H1 (cell line): ENCODE measurements at regions not wholly inside any gene's neighbourhood (a gene's known extent, or its start where the extent isn't known, plus 50 kb on each side); places are given as distances from the start of the nearest gene placed in this dataset.

ENCODE experiments used
- CTCF ChIA-PET: fragments of 300-600 bp; sonication (Branson Sonifier 250); formaldehyde crosslinking; loops from one replicate; lab custom pipeline; 2021; ENCODE audit not compliant: partially characterized antibody; lab: Charles Lee
- POLR2A ChIA-PET: fragments of 300-600 bp; sonication (Branson Sonifier 250); formaldehyde crosslinking; loops from one replicate; lab custom pipeline; 2021; ENCODE audit warnings: inconsistent platforms; ENCODE audit not compliant: partially characterized antibody; lab: Charles Lee
- DNase-seq, 2 experiments: peaks; one replicate each; pipeline versions ENCODE4 v3.0.0 to v3.0.0-alpha.2; 2010 to 2022; ENCODE audit warnings: low spot score in 2 of 2, low read depth in 1 of 2, mixed read lengths in 1 of 2
- FAIRE-seq: peaks from 2 replicates; lab custom pipeline; 2011; peaks lifted over from hg19 to GRCh38; lab: Jason Lieb, UNC
- H2AFZ ChIP-seq: 2 replicates; pipeline ENCODE4 v1.8.1; 2012; ENCODE audit warnings: low read length, inconsistent platforms
- H2AK5ac ChIP-seq: 2 replicates; pipeline ENCODE4 v1.6.1; 2013; ENCODE audit warnings: low read depth, low read length
- H2BK120ac ChIP-seq: replicated peaks from 2 replicates; pipeline ENCODE3; 2013; ENCODE audit warnings: low read depth, low read length, inconsistent platforms
- H2BK12ac ChIP-seq: 2 replicates; pipeline ENCODE4 v1.6.1; 2013; ENCODE audit warnings: low read depth, low read length
- H2BK15ac ChIP-seq: 2 replicates; pipeline ENCODE4 v1.6.1; 2013; ENCODE audit warnings: low read length
- H2BK20ac ChIP-seq: 2 replicates; pipeline ENCODE4 v1.6.1; 2013; ENCODE audit warnings: low read length
- H2BK5ac ChIP-seq: 2 replicates; pipeline ENCODE4 v1.6.1; 2013; ENCODE audit warnings: low read depth, low read length
- H3K14ac ChIP-seq: 2 replicates; pipeline ENCODE4 v1.6.1; 2013; ENCODE audit warnings: inconsistent platforms; ENCODE audit not compliant: insufficient read length
- H3K18ac ChIP-seq: 2 replicates; pipeline ENCODE4 v1.6.1; 2013; ENCODE audit warnings: low read length; ENCODE audit errors: extremely low read depth
- H3K23ac ChIP-seq: 2 replicates; pipeline ENCODE4 v1.6.1; 2013; ENCODE audit warnings: inconsistent platforms; ENCODE audit not compliant: insufficient read length
- H3K23me2 ChIP-seq: 2 replicates; pipeline ENCODE4 v1.6.1; 2013; ENCODE audit warnings: low read depth, low read length
- H3K27ac ChIP-seq: 2 replicates; pipeline ENCODE4 v1.6.1; 2011; ENCODE audit warnings: low read depth, low read length, inconsistent platforms
- H3K27me3 ChIP-seq, 4 experiments: replicated peaks in 1 of 4; 1 replicate in 1 of 4; 2 replicates in 3 of 4; pipeline versions ENCODE4 v1.6.1 to v1.8.1; 2011 to 2013; ENCODE audit warnings: low read length in 3 of 4, mild to moderate bottlenecking in 3 of 4, inconsistent platforms in 2 of 4, mixed read lengths in 2 of 4, moderate library complexity in 1 of 4; ENCODE audit not compliant: control insufficient read depth in 3 of 4, insufficient read depth in 3 of 4; ENCODE audit errors: extremely low read depth in 1 of 4
- H3K36me3 ChIP-seq, 4 experiments: 2 replicates each; pipeline versions ENCODE4 v1.6.1 to v1.8.1; 2011 to 2013; ENCODE audit warnings: mild to moderate bottlenecking in 4 of 4, low read length in 3 of 4, moderate library complexity in 2 of 4, control low read depth in 1 of 4, inconsistent platforms in 1 of 4; ENCODE audit not compliant: insufficient read depth in 4 of 4, control insufficient read depth in 2 of 4
- H3K4ac ChIP-seq: replicated peaks from 2 replicates; pipeline ENCODE3; 2013; ENCODE audit warnings: low read length, low read depth, mixed read lengths, inconsistent platforms; ENCODE audit not compliant: insufficient read length
- H3K4me1 ChIP-seq, 4 experiments: replicated peaks in 1 of 4; 1 replicate in 1 of 4; 2 replicates in 3 of 4; pipeline versions ENCODE4 v1.6.1 to v1.8.1; 2011 to 2013; ENCODE audit warnings: low read length in 3 of 4, inconsistent platforms in 2 of 4, mixed read lengths in 1 of 4; ENCODE audit not compliant: insufficient read depth in 4 of 4, control insufficient read depth in 3 of 4
- H3K4me2 ChIP-seq, 2 experiments: 2 replicates each; pipeline versions ENCODE4 v1.6.1 to v1.8.1; 2011 to 2013; ENCODE audit warnings: low read depth in 2 of 2, low read length in 2 of 2, control low read depth in 1 of 2, inconsistent platforms in 1 of 2, mild to moderate bottlenecking in 1 of 2; ENCODE audit not compliant: insufficient read depth in 1 of 2
- H3K4me3 ChIP-seq, 4 experiments: fragments of 200-600, 300-600 bp in 1 of 4; sonication (generic), shearing (Covaris generic), sonication (Bioruptor Twin) in 1 of 4; 2 replicates each; pipeline versions ENCODE4 v1.5.1 to v1.8.1; 2011 to 2016; ENCODE audit warnings: low read length in 4 of 4, low read depth in 3 of 4, control low read depth in 2 of 4, inconsistent platforms in 2 of 4, mild to moderate bottlenecking in 2 of 4, mixed read lengths in 1 of 4, moderate library complexity in 1 of 4; ENCODE audit not compliant: insufficient read depth in 2 of 4; ENCODE audit errors: extremely low read depth in 1 of 4
- H3K56ac ChIP-seq: replicated peaks from 2 replicates; pipeline ENCODE3; 2013; ENCODE audit warnings: low read depth, mild to moderate bottlenecking, mixed read lengths, low read length, inconsistent platforms; ENCODE audit not compliant: insufficient read length
- H3K79me1 ChIP-seq: 2 replicates; pipeline ENCODE4 v1.6.1; 2013; ENCODE audit warnings: low read depth, low read length, control low read depth
- H3K79me2 ChIP-seq, 2 experiments: 2 replicates each; pipeline versions ENCODE4 v1.6.1 to v1.8.1; 2012 to 2013; ENCODE audit warnings: low read length in 2 of 2, mild to moderate bottlenecking in 2 of 2, inconsistent platforms in 1 of 2; ENCODE audit not compliant: insufficient read depth in 2 of 2, control insufficient read depth in 1 of 2
- H3K9ac ChIP-seq, 4 experiments: replicated peaks in 1 of 4; 1 replicate in 1 of 4; 2 replicates in 3 of 4; pipeline versions ENCODE4 v1.6.1 to v1.8.1; 2011 to 2013; ENCODE audit warnings: low read depth in 3 of 4, low read length in 3 of 4, control low read depth in 2 of 4, mild to moderate bottlenecking in 2 of 4, moderate library complexity in 2 of 4, inconsistent platforms in 1 of 4; ENCODE audit errors: extremely low read depth in 1 of 4
- H3K9me3 ChIP-seq, 2 experiments: 2 replicates each; pipeline versions ENCODE4 v1.6.1 to v1.8.1; 2012 to 2013; ENCODE audit warnings: mild to moderate bottlenecking in 2 of 2, moderate library complexity in 2 of 2, control low read depth in 1 of 2, inconsistent platforms in 1 of 2, low read depth in 1 of 2, low read length in 1 of 2, mixed read lengths in 1 of 2; ENCODE audit not compliant: insufficient read depth in 2 of 2
- H4K20me1 ChIP-seq, 2 experiments: replicated peaks in 1 of 2; 2 replicates each; pipeline versions ENCODE3 to v1.8.1; 2011 to 2013; ENCODE audit warnings: inconsistent platforms in 2 of 2, low read length in 2 of 2, mild to moderate bottlenecking in 1 of 2; ENCODE audit not compliant: insufficient read depth in 2 of 2, control insufficient read depth in 1 of 2
- H4K5ac ChIP-seq: 2 replicates; pipeline ENCODE4 v1.6.1; 2013; ENCODE audit warnings: low read length, low read depth, mixed read lengths, inconsistent platforms; ENCODE audit not compliant: insufficient read length
- H4K8ac ChIP-seq: 2 replicates; pipeline ENCODE4 v1.8.0; 2013; ENCODE audit warnings: mild to moderate bottlenecking, moderate library complexity, low read length, inconsistent platforms; ENCODE audit not compliant: insufficient read depth; ENCODE audit errors: extremely low read depth
- H4K91ac ChIP-seq: replicated peaks from 2 replicates; pipeline ENCODE3; 2013; ENCODE audit warnings: low read length, mixed read lengths, inconsistent platforms; ENCODE audit not compliant: insufficient read length
- BCL11A ChIP-seq, 2 experiments: IDR thresholded peaks; one replicate each; pipeline ENCODE4 v1.6.1; 2011; ENCODE audit warnings: low read depth in 2 of 2, low read length in 2 of 2, mild to moderate bottlenecking in 2 of 2
- CBX8 ChIP-seq: fragments of 300-800, 300-1000 bp; sonication (generic); IDR thresholded peaks from 2 replicates; pipeline ENCODE4 v1.7.1; 2016; ENCODE audit warnings: low read depth, low read length, borderline replicate concordance
- FOSL1 ChIP-seq: IDR thresholded peaks from 2 replicates; pipeline ENCODE4 v1.6.1; 2011; ENCODE audit warnings: mild to moderate bottlenecking, low read depth, low read length, moderate library complexity; ENCODE audit not compliant: insufficient read depth
- GTF2F1 ChIP-seq: IDR thresholded peaks from 2 replicates; pipeline ENCODE4 v1.6.1; 2012; ENCODE audit warnings: low read depth, low read length, improper control_type of control experiment, borderline replicate concordance
- KDM4A ChIP-seq: IDR thresholded peaks from one replicate; pipeline ENCODE4 v1.7.1; 2012; ENCODE audit warnings: low read depth, mild to moderate bottlenecking, moderate library complexity, low read length, inconsistent platforms; ENCODE audit not compliant: severe bottlenecking
- NRF1 ChIP-seq: IDR thresholded peaks from 2 replicates; pipeline ENCODE4 v1.6.1; 2011; ENCODE audit warnings: mild to moderate bottlenecking, low read depth, low read length, improper control_type of control experiment
- POLR2AphosphoS5 ChIP-seq: IDR thresholded peaks from 2 replicates; pipeline ENCODE4 v1.6.1; 2011; ENCODE audit warnings: low read depth, low read length
- TCF12 ChIP-seq: IDR thresholded peaks from 2 replicates; pipeline ENCODE4 v1.6.1; 2011; ENCODE audit warnings: low read depth, mild to moderate bottlenecking, low read length
- YY1 ChIP-seq: IDR thresholded peaks from 2 replicates; pipeline ENCODE4 v1.6.1; 2011; ENCODE audit warnings: low read depth, mild to moderate bottlenecking, low read length
- WGBS, 2 experiments: shearing (Covaris generic) in 1 of 2; methylation state at CpG; one replicate each; pipeline versions ENCODE4 v1.1.6 to v1.1.7; 2013 to 2015; ENCODE audit warnings: low lambda C conversion rate in 2 of 2, mixed read lengths in 2 of 2, inconsistent platforms in 1 of 2, low coverage in 1 of 2, missing lambda C conversion rate in 1 of 2; ENCODE audit not compliant: insufficient replicate concordance in 2 of 2, insufficient coverage in 1 of 2, insufficient read length in 1 of 2; ENCODE audit errors: extremely low coverage in 1 of 2, missing lambda C conversion rate in 1 of 2; 5-methylcytosine and 5-hydroxymethylcytosine counted together
- TF ChIP-seq, protein P1 (sequence below), 3 experiments: IDR thresholded peaks; 1 replicate in 2 of 3; 2 replicates in 1 of 3; pipeline versions ENCODE4 v1.5.1 to v1.6.1; 2011; ENCODE audit warnings: low read length in 3 of 3, mild to moderate bottlenecking in 3 of 3, inconsistent platforms in 2 of 3, low read depth in 1 of 3, moderate library complexity in 1 of 3; ENCODE audit not compliant: insufficient read depth in 1 of 3; ENCODE audit errors: control extremely low read depth in 1 of 3

DNA sequence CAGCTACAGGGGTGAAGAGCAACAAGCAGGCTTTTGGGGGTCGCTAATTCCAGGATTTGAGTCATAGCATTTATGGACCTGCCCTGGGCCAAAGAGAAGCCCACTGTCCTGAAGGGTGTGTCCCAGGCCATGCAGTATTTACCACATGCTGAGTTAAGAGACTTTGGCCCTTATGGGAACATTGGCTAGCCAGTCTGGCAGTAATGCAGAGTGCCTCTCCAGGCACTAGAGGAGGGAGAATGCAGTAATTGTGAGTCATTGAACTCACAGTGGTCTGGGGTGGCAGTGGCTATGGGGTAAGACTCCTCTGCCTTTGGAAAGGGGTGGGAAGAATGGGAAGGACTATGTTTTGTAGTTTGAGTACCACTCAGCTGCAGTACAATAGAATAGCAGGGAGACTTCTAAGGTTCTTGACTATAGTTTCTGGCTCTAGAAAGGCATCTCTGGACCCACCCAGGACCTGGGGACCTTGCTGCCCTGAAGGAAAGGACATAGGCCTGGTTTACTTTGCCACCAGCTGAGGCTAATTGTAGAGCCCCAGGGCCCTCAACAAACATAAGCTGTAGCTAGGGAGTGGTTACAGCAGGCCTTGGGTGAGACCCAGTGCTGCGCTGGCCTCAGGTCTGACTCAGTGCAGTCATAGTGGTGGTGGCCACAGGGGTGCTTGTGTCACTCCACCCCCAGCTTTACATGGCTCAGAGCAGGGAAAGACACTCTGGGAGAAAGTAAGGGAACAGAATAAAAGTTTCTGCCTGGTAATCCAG is 520.9 kb downstream of the HTR1B start:
- ChIA-PET CTCF (no interaction called here), POLR2A (no interaction called here)
- H3K27ac ChIP-seq: no peak overlapping the region
- no peaks in the 10 kb centered on the region for H3K79me1 ChIP-seq
- no peaks in the 10 kb centered on the region for H3K79me2 ChIP-seq
- no peak for FAIRE-seq
- H2AK5ac ChIP-seq: no peak overlapping the region
- no peak overlapping the region for H4K91ac ChIP-seq
- H2AFZ ChIP-seq: no peak overlapping the region
- no peak overlapping the region for H3K9ac ChIP-seq
- no peak overlapping the region for H2BK15ac ChIP-seq
- no peak overlapping the region for H2BK120ac ChIP-seq
- no peak overlapping the region for H4K8ac ChIP-seq
- H3K18ac ChIP-seq: no peak overlapping the region
- no peak overlapping the region for H3K4me3 ChIP-seq
- H3K4me2 ChIP-seq: no peak overlapping the region
- no peak overlapping the region for H2BK5ac ChIP-seq
- H3K56ac ChIP-seq: no peak overlapping the region
- H3K23me2 ChIP-seq: no peaks in the 10 kb centered on the region
- H4K20me1 ChIP-seq: no peaks in the 10 kb centered on the region
- H3K4ac ChIP-seq: no peak overlapping the region
- no peak for DNase-seq
- no peak overlapping the region for H2BK20ac ChIP-seq
- WGBS, 2 experiments: 93% methylated on average over 2 of the region's 2 CpGs; no CpG with 5 or more reads in 1 of the 2 experiments
- no peaks in the 10 kb centered on the region for H3K4me1 ChIP-seq
- no peak overlapping the region for H4K5ac ChIP-seq
- no peaks in the 10 kb centered on the region for H3K9me3 ChIP-seq
- no peak overlapping the region for H2BK12ac ChIP-seq
- H3K23ac ChIP-seq: no peak overlapping the region
- no peak overlapping the region for H3K14ac ChIP-seq
- H3K36me3 ChIP-seq: no peaks in the 10 kb centered on the region
- H3K27me3 ChIP-seq: no peaks in the 10 kb centered on the region
- TF ChIP-seq, protein P1, sequence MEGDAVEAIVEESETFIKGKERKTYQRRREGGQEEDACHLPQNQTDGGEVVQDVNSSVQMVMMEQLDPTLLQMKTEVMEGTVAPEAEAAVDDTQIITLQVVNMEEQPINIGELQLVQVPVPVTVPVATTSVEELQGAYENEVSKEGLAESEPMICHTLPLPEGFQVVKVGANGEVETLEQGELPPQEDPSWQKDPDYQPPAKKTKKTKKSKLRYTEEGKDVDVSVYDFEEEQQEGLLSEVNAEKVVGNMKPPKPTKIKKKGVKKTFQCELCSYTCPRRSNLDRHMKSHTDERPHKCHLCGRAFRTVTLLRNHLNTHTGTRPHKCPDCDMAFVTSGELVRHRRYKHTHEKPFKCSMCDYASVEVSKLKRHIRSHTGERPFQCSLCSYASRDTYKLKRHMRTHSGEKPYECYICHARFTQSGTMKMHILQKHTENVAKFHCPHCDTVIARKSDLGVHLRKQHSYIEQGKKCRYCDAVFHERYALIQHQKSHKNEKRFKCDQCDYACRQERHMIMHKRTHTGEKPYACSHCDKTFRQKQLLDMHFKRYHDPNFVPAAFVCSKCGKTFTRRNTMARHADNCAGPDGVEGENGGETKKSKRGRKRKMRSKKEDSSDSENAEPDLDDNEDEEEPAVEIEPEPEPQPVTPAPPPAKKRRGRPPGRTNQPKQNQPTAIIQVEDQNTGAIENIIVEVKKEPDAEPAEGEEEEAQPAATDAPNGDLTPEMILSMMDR (IDR thresholded peaks at IDR 0.05; ENCODE audit: control extremely low read depth in 1 of 3, insufficient read depth in 1 of 3, low read depth in 1 of 3, low read length in 3 of 3): no peak
- TF ChIP-seq BCL11A (IDR thresholded peaks at IDR 0.05; ENCODE audit: low read depth in 2 of 2, low read length in 2 of 2): no peak
- no peak for TF ChIP-seq CBX8
- no peak for TF ChIP-seq YY1
- no peak for TF ChIP-seq NRF1
- TF ChIP-seq POLR2AphosphoS5: no peak
- no peak for TF ChIP-seq KDM4A
- TF ChIP-seq TCF12: no peak
- no peak for TF ChIP-seq FOSL1
- TF ChIP-seq GTF2F1: no peak
